B cell (primary cell): ENCODE measurements at regions not wholly inside any gene's neighbourhood (a gene's known extent, or its start where the extent isn't known, plus 50 kb on each side); places are given as distances from the start of the nearest gene placed in this dataset.

Experiments used
- ATAC-seq: fragments of 200-7000 bp; cut with Tn5 transposase; one replicate; pipeline ENCODE4 v1.10.0; 2021; ENCODE audit warnings: low read depth, mild to moderate bottlenecking, moderate number of reproducible peaks, moderate library complexity
- CTCF ChIA-PET: fragments of 350-600 bp; sonication (Branson Sonifier 250); formaldehyde crosslinking; loops from one replicate; lab custom pipeline; 2021; ENCODE audit warnings: antibody characterized with exemption, inconsistent platforms; lab: Charles Lee
- POLR2A ChIA-PET: fragments of 350-600 bp; sonication (Branson Sonifier 250); formaldehyde crosslinking; loops from one replicate; lab custom pipeline; 2021; ENCODE audit warnings: antibody characterized with exemption; lab: Charles Lee
- DNase-seq: peaks from one replicate; pipeline ENCODE4 v3.0.0; 2013
- H2AFZ ChIP-seq: 2 replicates; pipeline ENCODE4 v1.6.1; 2012; ENCODE audit warnings: mild to moderate bottlenecking, low read depth, low read length; ENCODE audit not compliant: insufficient read depth, poor library complexity, severe bottlenecking
- H3K27ac ChIP-seq, 2 donors: 1 replicate in 1 of 2; 2 replicates in 1 of 2; pipeline ENCODE4 v1.5.1; 2012 to 2013; ENCODE audit warnings: low read length in 2 of 2, mild to moderate bottlenecking in 2 of 2, moderate library complexity in 1 of 2
- H3K27me3 ChIP-seq, 4 experiments: fragments of 200-600 bp in 1 of 4; sonication (generic) in 1 of 4; replicated peaks in 1 of 4; 1 replicate in 2 of 4; 2 replicates in 2 of 4; pipeline versions ENCODE4 v1.6.1 to v1.7.0; 2013 to 2016; ENCODE audit warnings: low read length in 3 of 4, mild to moderate bottlenecking in 2 of 4, mixed read lengths in 1 of 4, moderate library complexity in 1 of 4; ENCODE audit not compliant: insufficient read depth in 4 of 4, control insufficient read depth in 3 of 4; ENCODE audit errors: control extremely low read depth in 1 of 4
- H3K36me3 ChIP-seq, 2 experiments: replicated peaks in 1 of 2; 1 replicate in 1 of 2; 2 replicates in 1 of 2; pipeline versions ENCODE4 v1.6.1 to v1.7.1; 2013; ENCODE audit warnings: low read length in 1 of 2; ENCODE audit not compliant: insufficient read depth in 2 of 2, control insufficient read depth in 1 of 2; ENCODE audit errors: control extremely low read depth in 1 of 2, extremely low read depth in 1 of 2
- H3K4me1 ChIP-seq, 2 donors: fragments of 200-600 bp in 1 of 2; sonication (generic) in 1 of 2; 1 replicate in 1 of 2; 2 replicates in 1 of 2; pipeline versions ENCODE4 v1.5.1 to v1.6.1; 2013 to 2017; ENCODE audit warnings: low read length in 2 of 2; ENCODE audit not compliant: control insufficient read depth in 2 of 2, insufficient read depth in 2 of 2
- H3K4me2 ChIP-seq: replicated peaks from 2 replicates; pipeline ENCODE3; 2012; ENCODE audit warnings: mild to moderate bottlenecking, low read depth, low read length; ENCODE audit not compliant: poor library complexity, severe bottlenecking
- H3K4me3 ChIP-seq, 5 experiments: fragments of 200-600 bp in 1 of 5; sonication (generic) in 1 of 5; 1 replicate in 3 of 5; 2 replicates in 2 of 5; pipeline versions ENCODE4 v1.5.1 to v1.7.0; 2011 to 2016; ENCODE audit warnings: low read length in 4 of 5, mild to moderate bottlenecking in 4 of 5, low read depth in 2 of 5, control low read depth in 1 of 5, moderate library complexity in 1 of 5; ENCODE audit not compliant: insufficient read depth in 1 of 5; ENCODE audit errors: control extremely low read depth in 1 of 5, extremely low read depth in 1 of 5
- H3K79me2 ChIP-seq: fragments of 200-600 bp; sonication (generic); one replicate; pipeline ENCODE4 v1.6.0; 2016; ENCODE audit warnings: low read length; ENCODE audit not compliant: control insufficient read depth, insufficient read depth
- H3K9ac ChIP-seq: fragments of 200-600 bp; sonication (generic); 2 replicates; pipeline ENCODE4 v1.6.1; 2017; ENCODE audit warnings: mild to moderate bottlenecking, low read length, moderate library complexity
- H3K9me3 ChIP-seq, 3 donors: one replicate each; pipeline versions ENCODE4 v1.6.1 to v1.7.1; 2013; ENCODE audit warnings: low read length in 2 of 3; ENCODE audit not compliant: control insufficient read depth in 2 of 3, insufficient read depth in 1 of 3; ENCODE audit errors: control extremely low read depth in 1 of 3
- H4K20me1 ChIP-seq: 2 replicates; pipeline ENCODE4 v1.6.0; 2012; ENCODE audit warnings: mild to moderate bottlenecking, low read length; ENCODE audit not compliant: insufficient read depth, control insufficient read depth, poor library complexity, severe bottlenecking
- H3K27ac Mint-ChIP-seq: one replicate; pipeline ENCODE4 v1.8.0; 2021; ENCODE audit warnings: mixed read lengths
- H3K27me3 Mint-ChIP-seq: one replicate; pipeline ENCODE4 v1.8.0; 2021; ENCODE audit warnings: mixed read lengths
- H3K4me1 Mint-ChIP-seq: one replicate; pipeline ENCODE4 v1.8.0; 2021; ENCODE audit warnings: mixed read lengths
- H3K4me3 Mint-ChIP-seq: one replicate; pipeline ENCODE4 v1.8.0; 2021; ENCODE audit warnings: mixed read lengths
- H3K9me3 Mint-ChIP-seq: one replicate; pipeline ENCODE4 v1.8.0; 2022; ENCODE audit warnings: mixed read lengths; ENCODE audit not compliant: insufficient read depth
- CTCF ChIP-seq: fragments of 200-600 bp; IDR thresholded peaks from one replicate; pipeline ENCODE4 v1.8.0; 2022; ENCODE audit warnings: antibody characterized with exemption, mild to moderate bottlenecking
- EZH2 ChIP-seq: IDR thresholded peaks from 2 replicates; pipeline ENCODE4 v1.6.1; 2012; ENCODE audit warnings: borderline replicate concordance, low read depth, mild to moderate bottlenecking, moderate library complexity, low read length; ENCODE audit not compliant: insufficient read depth, poor library complexity, severe bottlenecking
- WGBS: methylation state at CpG from one replicate; pipeline ENCODE4 v1.1.5; 2013; ENCODE audit warnings: missing lambda C conversion rate; ENCODE audit not compliant: insufficient coverage; 5-methylcytosine and 5-hydroxymethylcytosine counted together
- intact Hi-C: fragments of 100-400 bp; cut with micrococcal nuclease; formaldehyde crosslinking; loops from one replicate; pipeline ENCODE4 v1.10.0; 2022

- TF ChIP-seq CTCF (no peak), EZH2 (no peak)
- no peak overlapping the region for H3K4me3 ChIP-seq
- ATAC-seq (no peak), DNase-seq (no peak)
- intact Hi-C loops, result no loop called here
- Mint-ChIP-seq H3K27me3 (no peaks in the 10 kb centered on the region), H3K4me1 (peaks cover 12% of the 10 kb centered on the region), H3K27ac (no peak overlapping the region), H3K9me3 (peaks cover 5% of the 10 kb centered on the region), H3K4me3 (no peak overlapping the region)
- no peak overlapping the region for H2AFZ ChIP-seq
- H3K9me3 ChIP-seq, result peaks cover 0 to 10% (median 4%) of the 10 kb centered on the region in 3 donors
- no peak overlapping the region for H3K4me2 ChIP-seq
- H3K9ac ChIP-seq, result no peak overlapping the region
- CTCF ChIA-PET, result no interaction called here
- no peak overlapping the region for H3K27ac ChIP-seq
- H3K36me3 ChIP-seq, result no peaks in the 10 kb centered on the region
- H4K20me1 ChIP-seq, result no peaks in the 10 kb centered on the region
- H3K79me2 ChIP-seq, result no peaks in the 10 kb centered on the region
- POLR2A ChIA-PET, result no interaction called here
- no peaks in the 10 kb centered on the region for H3K27me3 ChIP-seq
- H3K4me1 ChIP-seq, result peaks cover 12% of the 10 kb centered on the region in 2 donors
- WGBS, result 100% methylated on average over 1 of the region's 1 CpG
These were observed 92.6 kb upstream of the SGK1 start for GRCh38 chr6:134410541-134410940.

DNA sequence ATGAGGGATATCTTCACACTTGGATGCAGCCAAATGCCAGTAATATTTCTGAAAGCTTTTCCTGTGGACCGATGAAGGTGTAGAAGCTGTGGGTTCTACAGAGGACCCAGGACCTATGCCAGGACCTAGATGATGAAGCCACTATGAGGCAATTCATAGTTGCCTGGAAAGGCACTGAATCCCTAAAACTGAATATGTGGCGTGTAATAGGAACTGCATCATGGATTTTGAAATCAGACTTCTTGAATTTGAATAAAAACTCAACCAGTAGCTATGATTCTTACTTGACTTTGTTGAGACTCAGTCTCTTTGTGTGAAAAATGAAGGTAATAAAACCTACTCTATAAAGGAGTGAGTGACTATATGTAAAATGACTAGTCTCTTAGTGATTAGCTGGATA, 89.9 kb upstream of the SGK1 start:
- H3K4me2 ChIP-seq, result no peak overlapping the region
- H3K27ac ChIP-seq, result no peak overlapping the region
- intact Hi-C loops, result no loop called here
- no peaks in the 10 kb centered on the region for H3K79me2 ChIP-seq
- H3K36me3 ChIP-seq, result no peaks in the 10 kb centered on the region
- no peaks in the 10 kb centered on the region for H3K27me3 ChIP-seq
- Mint-ChIP-seq H3K27ac (no peak overlapping the region), H3K27me3 (no peaks in the 10 kb centered on the region), H3K4me3 (no peak overlapping the region), H3K9me3 (peaks cover 2% of the 10 kb centered on the region), H3K4me1 (peaks cover 6% of the 10 kb centered on the region)
- H3K4me1 ChIP-seq, result no peaks in the 10 kb centered on the region
- ATAC-seq (no peak), DNase-seq (no peak)
- peaks cover 0 to 2% (median 0%) of the 10 kb centered on the region in 3 donors for H3K9me3 ChIP-seq
- H4K20me1 ChIP-seq, result no peaks in the 10 kb centered on the region
- H2AFZ ChIP-seq, result no peak overlapping the region
- TF ChIP-seq EZH2 (no peak), CTCF (no peak)
- H3K9ac ChIP-seq, result no peak overlapping the region
- POLR2A ChIA-PET, result no interaction called here
- CTCF ChIA-PET, result no interaction called here
- no peak overlapping the region for H3K4me3 ChIP-seq
- WGBS, result 95% methylated on average over 1 of the region's 2 CpGs
